GM12874 (cell line): ENCODE measurements at regions not wholly inside any gene's neighbourhood (a gene's known extent, or its start where the extent isn't known, plus 50 kb on each side); places are given as distances from the start of the nearest gene placed in this dataset.

Source experiments
- TF ChIP-seq, protein P1 (sequence below): IDR thresholded peaks from 2 replicates; pipeline ENCODE4 v1.5.1; 2011; ENCODE audit warnings: low read depth, mild to moderate bottlenecking, control low read depth, low read length, moderate library complexity; ENCODE audit not compliant: insufficient read depth

GRCh38 chr1:147811273-147811672, 50.9 kb upstream of the GJA5 start:
- TF ChIP-seq, protein P1, sequence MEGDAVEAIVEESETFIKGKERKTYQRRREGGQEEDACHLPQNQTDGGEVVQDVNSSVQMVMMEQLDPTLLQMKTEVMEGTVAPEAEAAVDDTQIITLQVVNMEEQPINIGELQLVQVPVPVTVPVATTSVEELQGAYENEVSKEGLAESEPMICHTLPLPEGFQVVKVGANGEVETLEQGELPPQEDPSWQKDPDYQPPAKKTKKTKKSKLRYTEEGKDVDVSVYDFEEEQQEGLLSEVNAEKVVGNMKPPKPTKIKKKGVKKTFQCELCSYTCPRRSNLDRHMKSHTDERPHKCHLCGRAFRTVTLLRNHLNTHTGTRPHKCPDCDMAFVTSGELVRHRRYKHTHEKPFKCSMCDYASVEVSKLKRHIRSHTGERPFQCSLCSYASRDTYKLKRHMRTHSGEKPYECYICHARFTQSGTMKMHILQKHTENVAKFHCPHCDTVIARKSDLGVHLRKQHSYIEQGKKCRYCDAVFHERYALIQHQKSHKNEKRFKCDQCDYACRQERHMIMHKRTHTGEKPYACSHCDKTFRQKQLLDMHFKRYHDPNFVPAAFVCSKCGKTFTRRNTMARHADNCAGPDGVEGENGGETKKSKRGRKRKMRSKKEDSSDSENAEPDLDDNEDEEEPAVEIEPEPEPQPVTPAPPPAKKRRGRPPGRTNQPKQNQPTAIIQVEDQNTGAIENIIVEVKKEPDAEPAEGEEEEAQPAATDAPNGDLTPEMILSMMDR = no peak

- TF ChIP-seq, protein P1 = no peak
These were observed 51.3 kb upstream of the GJA5 start for GRCh38 chr1:147811751-147812150.

- TF ChIP-seq, protein P1 = no peak
These were observed 52.4 kb upstream of the GJA5 start for GRCh38 chr1:147812799-147813198.

- TF ChIP-seq, protein P1 = no peak
These were observed 55.1 kb upstream of the GJA5 start for GRCh38 chr1:147815503-147815902.

DNA sequence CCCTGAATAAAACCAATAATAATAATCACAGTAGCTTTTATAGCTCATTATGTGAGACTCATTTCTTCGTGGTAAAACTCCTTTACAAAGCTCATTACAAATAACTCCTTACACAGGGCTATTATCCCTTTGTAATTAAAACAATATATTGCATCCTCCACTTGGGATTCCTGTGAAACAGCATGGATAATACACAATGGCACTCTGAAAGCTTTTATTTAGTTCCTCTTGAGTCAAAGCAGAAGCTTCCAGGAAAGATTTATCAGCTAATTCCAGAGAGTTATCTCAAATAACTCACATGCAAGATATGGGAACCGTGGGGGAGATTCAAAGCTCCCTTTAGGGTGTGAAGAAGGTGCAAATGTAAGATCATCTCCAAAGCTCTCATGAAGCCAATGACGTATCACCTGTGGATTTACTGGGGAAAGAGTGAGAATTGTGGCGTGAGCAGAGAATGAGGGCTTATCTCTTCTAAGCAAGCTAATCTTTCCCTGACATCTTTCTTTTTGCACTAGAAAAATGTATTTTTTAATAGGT, 60.4 kb upstream of the GJA5 start:
- TF ChIP-seq, protein P1 = no peak

DNA sequence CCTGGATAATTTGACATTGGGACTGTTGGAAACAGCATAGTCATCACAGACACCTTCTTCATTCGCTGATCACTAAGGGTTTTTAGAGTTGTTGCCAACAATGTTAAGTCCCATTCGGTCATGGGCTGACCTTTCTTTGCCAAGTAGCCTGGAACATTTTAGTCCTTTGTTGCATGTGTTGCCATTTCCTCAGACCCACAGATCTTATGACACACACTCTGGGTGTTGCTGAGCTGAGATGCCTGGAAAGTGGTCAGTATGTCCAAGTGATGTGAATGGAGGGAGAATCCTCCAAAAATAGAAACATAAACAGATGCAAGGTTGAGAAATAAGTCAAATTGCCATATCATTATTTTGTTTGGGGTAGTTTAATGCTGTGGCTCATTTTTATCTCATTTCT, 61.5 kb upstream of the GJA5 start:
- TF ChIP-seq, protein P1 = no peak

GRCh38 chr1:147822292-147822691, 61.9 kb upstream of the GJA5 start:
- TF ChIP-seq, protein P1 = no peak
